Transverse colon (tissue), 4 donors: ENCODE measurements at regions not wholly inside any gene's neighbourhood (a gene's known extent, or its start where the extent isn't known, plus 50 kb on each side); places are given as distances from the start of the nearest gene placed in this dataset.
"Not testable (repeated sequence)": the region's sequence is repeated elsewhere in the genome, so short reads cannot be mapped to it uniquely, and the experiment has no call there.

ENCODE experiments used
- DNase-seq: peaks from one replicate; pipeline ENCODE4 v3.0.0-alpha.2; 2019
- H3K27ac ChIP-seq, 4 donors: fragments of 200-600 bp; sonication (generic); 2 replicates each; pipeline ENCODE4 v1.5.1; 2016 to 2018; ENCODE audit warnings: inconsistent platforms in 4 of 4
- H3K27me3 ChIP-seq: fragments of 200-600 bp; sonication (generic); 2 replicates; pipeline ENCODE4 v1.5.1; 2017; ENCODE audit warnings: inconsistent platforms
- H3K36me3 ChIP-seq, 4 donors: fragments of 200-600 bp; sonication (generic); 2 replicates each; pipeline ENCODE4 v1.5.1; 2017 to 2019; ENCODE audit warnings: inconsistent platforms in 4 of 4
- H3K4me1 ChIP-seq, 4 donors: fragments of 200-600 bp; sonication (generic); 2 replicates each; pipeline ENCODE4 v1.5.1; 2017 to 2020; ENCODE audit warnings: inconsistent platforms in 4 of 4
- H3K4me3 ChIP-seq, 4 donors: fragments of 200-600 bp; sonication (generic); 1 replicate in 1 of 4; 2 replicates in 3 of 4; pipeline versions ENCODE4 v1.5.1 to v1.6.1; 2017 to 2019; ENCODE audit warnings: inconsistent platforms in 4 of 4
- H3K9me3 ChIP-seq, 2 donors: fragments of 200-600 bp; sonication (generic); 2 replicates each; pipeline ENCODE4 v1.5.1; 2017 to 2019; ENCODE audit warnings: inconsistent platforms in 2 of 2
- EP300 ChIP-seq: sonication (generic); formaldehyde crosslinking; IDR thresholded peaks from one replicate; pipeline ENCODE4 v1.6.1; 2017; ENCODE audit warnings: antibody characterized with exemption, low read depth
- POLR2A ChIP-seq: fragments of 450-650 bp; IDR thresholded peaks from one replicate; pipeline ENCODE4 v1.6.1; 2016; ENCODE audit warnings: antibody characterized with exemption, mild to moderate bottlenecking, moderate library complexity
- POLR2AphosphoS5 ChIP-seq, 3 donors: sonication (generic); formaldehyde crosslinking; IDR thresholded peaks; one replicate each; pipeline ENCODE4 v1.6.1; 2016; ENCODE audit warnings: antibody characterized with exemption in 3 of 3
- WGBS, 2 donors: methylation state at CpG; one replicate each; pipeline ENCODE4 v1.1.5; 2018; ENCODE audit warnings: low coverage in 1 of 2; 5-methylcytosine and 5-hydroxymethylcytosine counted together
- in situ Hi-C, 4 donors: fragments of 200-750 bp; cut with MboI; loops; one replicate each; pipeline versions ENCODE4 v1.15.0 to v1.15.1; 2017; ENCODE audit warnings: low sequenced_read_pairs in 3 of 4, low pct_ligation_motif_present in 1 of 4, low pct_unique_long_range_greater_than_20kb in 1 of 4
- intact Hi-C: fragments of 100-400 bp; cut with DNase I; formaldehyde crosslinking; loops from one replicate; pipeline ENCODE4 v1.15.1; 2023; ENCODE audit warnings: low total_unique reads
- TF ChIP-seq, protein P1 (sequence below), 5 experiments: fragments of 200-600 bp in 3 of 5; fragments of 450-650 bp in 2 of 5; sonication (generic) in 3 of 5; IDR thresholded peaks; 1 replicate in 2 of 5; 2 replicates in 3 of 5; pipeline ENCODE4 v1.5.1; 2016 to 2017; ENCODE audit warnings: antibody characterized with exemption in 5 of 5, inconsistent platforms in 3 of 5, mild to moderate bottlenecking in 2 of 5, moderate library complexity in 1 of 5

DNA sequence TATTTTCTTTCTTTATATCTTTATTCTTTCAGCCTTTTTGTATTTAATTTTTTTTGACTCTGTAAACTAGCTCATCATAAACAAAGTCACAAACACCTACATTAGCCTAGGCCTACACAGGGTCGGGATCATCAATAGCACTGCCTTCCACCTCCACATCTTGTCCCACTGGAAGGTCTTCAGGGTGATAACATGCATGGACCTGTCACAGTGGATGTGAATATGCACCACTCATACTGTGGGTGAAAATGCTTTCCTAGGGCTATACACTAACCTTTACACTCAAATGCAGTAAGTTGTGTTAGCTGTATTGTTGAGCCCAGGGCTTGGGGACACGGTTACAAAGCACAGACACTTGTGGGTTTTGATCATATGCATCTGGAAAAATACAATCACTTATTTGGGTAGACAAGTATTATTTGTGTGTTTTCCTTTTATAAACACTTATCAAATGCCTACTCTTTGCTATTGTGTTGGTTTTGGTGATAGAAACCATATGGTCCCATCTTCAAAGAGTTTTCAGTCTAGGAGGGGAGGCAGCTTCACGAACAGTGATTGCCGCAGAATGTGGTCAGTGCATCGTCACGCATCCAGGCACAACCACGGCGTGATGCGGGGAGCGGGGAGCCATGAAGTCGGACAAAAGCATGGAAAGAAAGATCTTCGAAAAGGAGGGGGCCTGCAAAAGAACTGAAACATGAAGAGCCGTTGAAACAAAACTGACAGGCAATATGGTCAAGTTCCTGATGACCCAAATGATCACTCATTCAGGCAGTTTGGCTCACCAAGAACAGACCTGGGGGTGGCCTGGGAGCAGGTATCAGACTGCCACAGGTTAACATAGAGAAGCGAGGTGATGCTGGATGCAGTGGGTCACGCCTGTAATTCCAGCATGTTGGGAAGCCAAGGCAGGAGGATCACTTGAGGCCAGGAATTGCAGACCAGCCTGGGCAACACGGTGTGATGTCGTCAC is 751.4 kb upstream of the TPTE start:
- in situ Hi-C loops, H3K27me3 ChIP-seq, intact Hi-C loops, H3K4me3 ChIP-seq, H3K36me3 ChIP-seq, H3K27ac ChIP-seq, DNase-seq, H3K4me1 ChIP-seq: not testable (repeated sequence)
- 70 to 78% methylated on average over 17 of the region's 17 CpGs for WGBS, 2 donors
- peaks cover 23 to 26% of the 10 kb centered on the region in 2 donors for H3K9me3 ChIP-seq

DNA sequence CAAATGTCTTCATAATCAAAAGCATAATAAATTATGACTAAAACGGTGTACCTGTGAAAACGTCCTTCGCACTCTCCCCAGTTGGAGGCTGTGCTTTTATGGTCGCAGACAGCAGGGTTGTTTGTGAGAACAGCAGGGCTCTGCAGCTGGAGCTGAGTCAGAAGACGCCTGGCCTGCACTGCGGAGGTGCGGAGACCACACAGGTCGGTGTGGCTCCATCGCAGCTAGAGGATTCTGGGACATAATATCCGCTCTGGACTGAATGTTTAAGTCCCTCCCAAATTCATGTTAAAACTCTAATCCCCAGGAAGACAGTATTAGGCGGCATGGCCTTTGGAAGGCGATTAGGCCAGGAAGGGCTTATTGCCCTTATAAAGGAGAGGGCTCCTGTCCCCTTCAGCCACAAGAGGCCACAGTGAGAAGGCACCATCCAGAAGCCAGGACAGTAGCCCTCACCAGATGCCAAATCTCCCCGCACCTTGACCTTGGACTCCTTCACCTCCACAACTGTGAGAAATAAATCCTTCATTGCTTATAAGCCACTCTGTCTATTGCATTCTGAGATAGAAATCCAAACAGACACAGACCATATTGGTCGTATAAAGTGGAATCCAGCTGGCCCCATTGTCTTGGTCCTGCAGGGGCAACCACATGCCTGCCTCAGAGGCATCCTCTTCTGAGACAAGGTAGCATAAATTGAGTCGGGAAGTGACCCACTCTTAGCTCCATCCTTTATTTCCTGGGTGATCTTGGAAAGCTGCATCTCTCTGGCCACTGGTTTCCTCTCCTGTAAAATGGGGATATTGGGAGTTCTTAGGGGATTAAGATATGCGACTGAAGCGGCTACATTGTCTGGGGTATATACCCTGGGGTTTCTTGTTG is 749.7 kb upstream of the TPTE start:
- intact Hi-C loops, in situ Hi-C loops: not testable (repeated sequence)
- H3K9me3 ChIP-seq: peaks cover 22 to 35% of the 10 kb centered on the region in 2 donors

DNA sequence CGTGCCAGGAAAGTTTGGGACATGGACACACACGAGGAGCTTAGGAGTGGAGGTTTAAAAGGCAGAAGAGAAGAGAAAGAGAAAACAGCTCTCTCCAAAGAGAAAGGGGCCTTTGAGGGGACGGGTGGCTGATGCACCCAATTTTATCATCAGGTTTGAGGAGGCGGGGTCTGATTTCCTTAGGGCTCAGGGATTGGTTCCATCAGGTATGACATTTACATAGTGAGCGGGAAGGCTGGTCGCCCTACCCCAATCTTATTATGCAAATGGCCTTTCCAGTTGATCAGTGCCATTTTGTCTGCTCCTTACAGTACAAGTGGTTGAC is 749.1 kb upstream of the TPTE start:
- DNase-seq: no peak
- H3K9me3 ChIP-seq: peaks cover 20 to 35% of the 10 kb centered on the region in 2 donors

More for the DNA sequence above, 749.7 kb upstream of the TPTE start:
- not testable (repeated sequence) for H3K4me1 ChIP-seq, H3K4me3 ChIP-seq, DNase-seq, H3K27ac ChIP-seq, H3K36me3 ChIP-seq, H3K27me3 ChIP-seq
- WGBS, 2 donors: 63 to 68% methylated on average over 14 to 17 of the region's 17 CpGs

DNA sequence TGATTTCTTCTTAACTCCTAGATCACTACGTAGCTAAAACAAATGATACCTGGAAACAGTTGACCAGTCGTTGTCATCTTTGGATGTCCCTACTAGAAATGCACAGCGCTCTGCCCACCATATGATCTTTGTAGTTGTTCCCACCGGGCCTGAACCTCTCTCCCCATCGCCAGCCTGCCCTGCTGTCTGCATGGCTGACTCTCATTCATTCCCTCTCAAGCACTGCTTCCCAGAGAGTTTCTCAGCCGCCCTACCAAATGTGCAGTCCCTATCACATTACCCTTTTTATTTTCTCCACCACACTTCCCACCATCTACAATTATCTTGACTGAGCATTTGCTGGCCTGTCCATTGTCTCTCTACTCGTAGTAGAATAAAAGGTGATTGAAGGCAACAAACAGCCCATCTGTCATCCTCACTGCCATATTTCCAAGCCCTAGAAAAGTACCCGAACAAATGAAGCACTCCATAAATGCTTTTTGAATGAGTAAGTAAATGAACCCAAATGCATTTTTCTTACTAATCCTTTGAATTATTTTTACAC is 748.4 kb upstream of the TPTE start:
- 71 to 77% methylated on average over 8 of the region's 8 CpGs for WGBS, 2 donors
- in situ Hi-C loops, H3K4me1 ChIP-seq, DNase-seq, H3K27me3 ChIP-seq, H3K4me3 ChIP-seq, H3K36me3 ChIP-seq, H3K27ac ChIP-seq, intact Hi-C loops: not testable (repeated sequence)
- peaks cover 14 to 30% of the 10 kb centered on the region in 2 donors for H3K9me3 ChIP-seq

More for the DNA sequence above, 749.1 kb upstream of the TPTE start:
- H3K4me1 ChIP-seq: no peaks in the 10 kb centered on the region
- intact Hi-C loops: no loop called here
- TF ChIP-seq, protein P1, sequence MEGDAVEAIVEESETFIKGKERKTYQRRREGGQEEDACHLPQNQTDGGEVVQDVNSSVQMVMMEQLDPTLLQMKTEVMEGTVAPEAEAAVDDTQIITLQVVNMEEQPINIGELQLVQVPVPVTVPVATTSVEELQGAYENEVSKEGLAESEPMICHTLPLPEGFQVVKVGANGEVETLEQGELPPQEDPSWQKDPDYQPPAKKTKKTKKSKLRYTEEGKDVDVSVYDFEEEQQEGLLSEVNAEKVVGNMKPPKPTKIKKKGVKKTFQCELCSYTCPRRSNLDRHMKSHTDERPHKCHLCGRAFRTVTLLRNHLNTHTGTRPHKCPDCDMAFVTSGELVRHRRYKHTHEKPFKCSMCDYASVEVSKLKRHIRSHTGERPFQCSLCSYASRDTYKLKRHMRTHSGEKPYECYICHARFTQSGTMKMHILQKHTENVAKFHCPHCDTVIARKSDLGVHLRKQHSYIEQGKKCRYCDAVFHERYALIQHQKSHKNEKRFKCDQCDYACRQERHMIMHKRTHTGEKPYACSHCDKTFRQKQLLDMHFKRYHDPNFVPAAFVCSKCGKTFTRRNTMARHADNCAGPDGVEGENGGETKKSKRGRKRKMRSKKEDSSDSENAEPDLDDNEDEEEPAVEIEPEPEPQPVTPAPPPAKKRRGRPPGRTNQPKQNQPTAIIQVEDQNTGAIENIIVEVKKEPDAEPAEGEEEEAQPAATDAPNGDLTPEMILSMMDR (IDR thresholded peaks at IDR 0.05): no peak
- TF ChIP-seq EP300 (no peak), POLR2AphosphoS5 (IDR thresholded peaks at IDR 0.05) (no peak), POLR2A (no peak)
- no peak overlapping the region for H3K27ac ChIP-seq
- H3K4me3 ChIP-seq: no peak overlapping the region
- in situ Hi-C loops: no loop called here
- no peaks in the 10 kb centered on the region for H3K36me3 ChIP-seq
- WGBS, 2 donors: 63 to 65% methylated on average over 6 of the region's 6 CpGs
- H3K27me3 ChIP-seq: no peaks in the 10 kb centered on the region

DNA sequence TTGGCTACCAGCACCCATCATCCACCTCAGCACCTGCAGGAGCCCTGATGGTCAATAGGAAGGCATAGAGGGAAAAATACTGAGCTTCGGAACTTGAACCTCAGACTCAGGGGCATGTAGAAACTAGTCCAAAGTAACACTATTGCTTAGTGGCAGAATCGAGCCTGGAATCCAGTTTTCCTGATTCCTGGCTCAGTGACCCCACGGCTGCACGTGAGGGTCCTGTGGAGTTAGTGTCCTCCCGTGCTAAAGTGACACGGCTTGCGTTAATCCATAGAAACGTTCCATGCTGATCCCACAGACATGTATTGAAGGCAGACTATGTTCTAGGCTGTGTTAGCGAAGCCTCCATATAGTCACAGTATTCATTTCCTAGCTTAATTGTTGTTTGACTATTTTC is 747.0 kb upstream of the TPTE start:
- in situ Hi-C loops (no loop called here), intact Hi-C loops (no loop called here)
- no peak for DNase-seq
- Histone ChIP-seq H3K9me3 (peaks cover 6 to 24% of the 10 kb centered on the region in 2 donors), H3K27ac (no peak overlapping the region), H3K4me1 (no peaks in the 10 kb centered on the region), H3K36me3 (no peaks in the 10 kb centered on the region), H3K4me3 (no peak overlapping the region), H3K27me3 (no peaks in the 10 kb centered on the region)
- WGBS, 2 donors: 71 to 84% methylated on average over 7 to 9 of the region's 9 CpGs
- TF ChIP-seq POLR2AphosphoS5 (IDR thresholded peaks at IDR 0.05): no peak
- TF ChIP-seq, protein P1 (IDR thresholded peaks at IDR 0.05): no peak
- no peak for TF ChIP-seq EP300
- no peak for TF ChIP-seq POLR2A

DNA sequence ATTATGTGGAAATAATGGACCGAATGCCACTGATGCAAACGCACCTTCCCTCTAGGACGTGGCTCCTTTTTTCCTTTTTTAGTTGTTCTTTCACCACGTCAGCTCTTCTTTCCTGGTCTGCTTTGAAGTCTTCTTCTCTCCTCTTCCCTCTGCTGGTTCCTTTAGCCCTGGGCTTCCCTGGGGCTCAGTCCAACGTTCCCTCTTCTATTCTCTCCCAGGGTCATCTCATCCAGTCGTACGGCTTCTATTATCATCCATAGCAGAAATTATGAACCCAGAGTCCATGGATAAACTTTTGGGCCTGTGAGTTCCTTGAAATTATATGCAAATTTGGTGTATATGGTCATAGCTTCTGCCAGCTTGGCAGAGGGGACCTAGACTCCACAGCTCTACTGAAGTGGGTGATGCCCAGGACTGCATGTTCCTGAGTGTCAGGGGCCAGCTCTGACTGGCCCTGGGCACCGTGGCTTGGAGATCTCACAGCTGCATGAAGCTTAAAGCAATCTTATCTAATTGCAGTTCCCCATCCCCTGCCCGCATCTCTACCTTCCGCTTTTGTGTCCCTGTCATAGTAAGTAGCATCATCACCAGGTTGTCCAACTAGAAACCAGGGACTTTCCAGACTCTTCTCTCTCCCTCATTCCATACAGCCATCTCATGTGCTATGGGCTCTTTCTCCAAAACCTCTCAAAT is 746.3 kb upstream of the TPTE start:
- H3K27me3 ChIP-seq, intact Hi-C loops, H3K27ac ChIP-seq, DNase-seq, H3K36me3 ChIP-seq, H3K4me1 ChIP-seq, H3K4me3 ChIP-seq, in situ Hi-C loops: not testable (repeated sequence)
- WGBS, 2 donors: 70 to 72% methylated on average over 10 of the region's 10 CpGs
- H3K9me3 ChIP-seq: peaks cover 6 to 24% of the 10 kb centered on the region in 2 donors

DNA sequence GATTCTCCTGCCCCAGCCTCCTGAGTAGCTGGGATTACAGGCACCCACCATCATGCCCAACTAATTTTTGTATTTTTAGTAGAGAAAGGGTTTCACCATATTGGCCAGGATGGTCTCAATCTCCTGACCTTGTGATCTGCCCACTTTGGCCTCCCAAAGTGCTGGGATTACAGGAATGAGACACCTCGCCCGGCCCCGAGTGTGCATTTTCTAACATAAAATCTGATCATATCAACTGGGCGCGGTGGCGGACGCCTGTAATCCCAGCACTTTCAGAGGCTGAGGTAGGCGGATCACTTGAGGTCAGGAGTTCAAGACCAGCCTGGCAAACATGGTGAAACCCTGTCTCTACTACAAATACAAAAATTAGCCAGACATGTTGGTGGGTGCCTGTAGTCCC is 745.5 kb upstream of the TPTE start:
- intact Hi-C loops, DNase-seq: not testable (repeated sequence)

More for the DNA sequence above, 745.5 kb upstream of the TPTE start:
- H3K36me3 ChIP-seq, H3K4me3 ChIP-seq, H3K27ac ChIP-seq, H3K27me3 ChIP-seq, H3K4me1 ChIP-seq, in situ Hi-C loops: not testable (repeated sequence)
- H3K9me3 ChIP-seq: peaks cover 6 to 24% of the 10 kb centered on the region in 2 donors
- 74 to 84% methylated on average over 8 of the region's 8 CpGs for WGBS, 2 donors
